Adrenal gland (tissue), 5 donors: ENCODE measurements at regions not wholly inside any gene's neighbourhood (a gene's known extent, or its start where the extent isn't known, plus 50 kb on each side); places are given as distances from the start of the nearest gene placed in this dataset.

Experiments used
- POLR2A ChIP-seq, 2 donors: fragments of 450-650 bp; IDR thresholded peaks; one replicate each; pipeline ENCODE4 v1.6.1; 2017; ENCODE audit warnings: antibody characterized with exemption in 2 of 2, mild to moderate bottlenecking in 2 of 2, moderate library complexity in 1 of 2
- TF ChIP-seq, protein P1 (sequence below), 6 experiments: fragments of 450-650 bp in 4 of 6; fragments of 200-600 bp in 2 of 6; sonication (generic) in 1 of 6; IDR thresholded peaks; 1 replicate in 5 of 6; 2 replicates in 1 of 6; pipeline versions ENCODE4 v1.5.1 to v1.8.0; 2016 to 2021; ENCODE audit warnings: antibody characterized with exemption in 6 of 6, mild to moderate bottlenecking in 2 of 6, moderate library complexity in 1 of 6
- donor health status: DM: no; HTN: no; CAD: no.

DNA sequence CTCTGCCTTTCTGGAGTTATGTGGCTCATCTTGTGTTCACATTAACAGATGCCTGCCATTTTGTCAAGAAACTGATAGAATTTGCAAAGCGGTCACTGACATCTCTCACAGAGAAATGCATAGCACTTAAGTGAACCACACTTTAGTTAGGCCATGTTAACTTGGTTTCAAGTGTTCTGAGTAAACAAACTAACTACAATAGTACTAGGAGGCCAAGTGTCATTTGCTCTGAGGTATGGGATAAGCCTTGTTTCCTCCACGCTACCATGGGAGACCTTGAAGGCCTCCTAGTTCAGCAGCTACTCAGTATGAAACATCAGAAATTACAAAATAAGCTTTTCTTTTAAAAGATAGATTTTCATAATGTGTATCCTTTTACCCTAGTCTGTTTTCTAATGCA, 143.5 kb upstream of the MARCKS start:
- TF ChIP-seq, protein P1, sequence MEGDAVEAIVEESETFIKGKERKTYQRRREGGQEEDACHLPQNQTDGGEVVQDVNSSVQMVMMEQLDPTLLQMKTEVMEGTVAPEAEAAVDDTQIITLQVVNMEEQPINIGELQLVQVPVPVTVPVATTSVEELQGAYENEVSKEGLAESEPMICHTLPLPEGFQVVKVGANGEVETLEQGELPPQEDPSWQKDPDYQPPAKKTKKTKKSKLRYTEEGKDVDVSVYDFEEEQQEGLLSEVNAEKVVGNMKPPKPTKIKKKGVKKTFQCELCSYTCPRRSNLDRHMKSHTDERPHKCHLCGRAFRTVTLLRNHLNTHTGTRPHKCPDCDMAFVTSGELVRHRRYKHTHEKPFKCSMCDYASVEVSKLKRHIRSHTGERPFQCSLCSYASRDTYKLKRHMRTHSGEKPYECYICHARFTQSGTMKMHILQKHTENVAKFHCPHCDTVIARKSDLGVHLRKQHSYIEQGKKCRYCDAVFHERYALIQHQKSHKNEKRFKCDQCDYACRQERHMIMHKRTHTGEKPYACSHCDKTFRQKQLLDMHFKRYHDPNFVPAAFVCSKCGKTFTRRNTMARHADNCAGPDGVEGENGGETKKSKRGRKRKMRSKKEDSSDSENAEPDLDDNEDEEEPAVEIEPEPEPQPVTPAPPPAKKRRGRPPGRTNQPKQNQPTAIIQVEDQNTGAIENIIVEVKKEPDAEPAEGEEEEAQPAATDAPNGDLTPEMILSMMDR (IDR thresholded peaks at IDR 0.05) = no peak
- TF ChIP-seq POLR2A (IDR thresholded peaks at IDR 0.05) = no peak
